H9 (cell line): ENCODE measurements at regions not wholly inside any gene's neighbourhood (a gene's known extent, or its start where the extent isn't known, plus 50 kb on each side); places are given as distances from the start of the nearest gene placed in this dataset.

Experiments
- DNase-seq: peaks from one replicate; pipeline ENCODE4 v3.0.0-alpha.2; 2017
- H2AFZ ChIP-seq: one replicate; pipeline ENCODE4 v1.6.1; 2013; ENCODE audit warnings: mild to moderate bottlenecking, low read length, control low read depth, moderate library complexity
- H2AK5ac ChIP-seq: 2 replicates; pipeline ENCODE4 v1.6.1; 2013; ENCODE audit warnings: low read length, control low read depth, mixed read lengths; ENCODE audit not compliant: insufficient read length
- H2BK120ac ChIP-seq: one replicate; pipeline ENCODE4 v1.6.1; 2013; ENCODE audit warnings: low read depth, mild to moderate bottlenecking, low read length, control low read depth, inconsistent platforms; ENCODE audit not compliant: poor library complexity, severe bottlenecking
- H2BK12ac ChIP-seq: 2 replicates; pipeline ENCODE4 v1.6.1; 2013; ENCODE audit warnings: low read length, control low read depth, mixed read lengths, low read depth; ENCODE audit not compliant: insufficient read length
- H2BK15ac ChIP-seq: 2 replicates; pipeline ENCODE4 v1.6.1; 2013; ENCODE audit warnings: low read depth, low read length, control low read depth
- H2BK20ac ChIP-seq: one replicate; pipeline ENCODE4 v1.6.1; 2013; ENCODE audit warnings: low read depth, mild to moderate bottlenecking, low read length, control low read depth, inconsistent platforms; ENCODE audit not compliant: poor library complexity, severe bottlenecking
- H2BK5ac ChIP-seq: 2 replicates; pipeline ENCODE4 v1.6.1; 2013; ENCODE audit warnings: low read length, control low read depth, mixed read lengths; ENCODE audit not compliant: insufficient read length
- H3K14ac ChIP-seq: 2 replicates; pipeline ENCODE4 v1.6.1; 2013; ENCODE audit warnings: low read length, control low read depth; ENCODE audit not compliant: insufficient read depth
- H3K18ac ChIP-seq: 2 replicates; pipeline ENCODE4 v1.6.1; 2013; ENCODE audit warnings: low read depth, mild to moderate bottlenecking, mixed read lengths, low read length, control low read depth; ENCODE audit not compliant: insufficient read length
- H3K23ac ChIP-seq: 2 replicates; pipeline ENCODE4 v1.6.1; 2013; ENCODE audit warnings: low read length, control low read depth, mixed read lengths, low read depth; ENCODE audit not compliant: insufficient read length
- H3K23me2 ChIP-seq: 2 replicates; pipeline ENCODE4 v1.6.1; 2013; ENCODE audit warnings: low read depth, mild to moderate bottlenecking, mixed read lengths, low read length, control low read depth; ENCODE audit not compliant: insufficient read length, poor library complexity, severe bottlenecking
- H3K27ac ChIP-seq: 2 replicates; pipeline ENCODE4 v1.5.1; 2013; ENCODE audit warnings: low read length, control low read depth, mixed read lengths, low read depth; ENCODE audit not compliant: insufficient read length
- H3K27me3 ChIP-seq: 2 replicates; pipeline ENCODE4 v1.6.1; 2013; ENCODE audit warnings: low read length, control low read depth, inconsistent platforms; ENCODE audit not compliant: insufficient read depth
- H3K4ac ChIP-seq: 2 replicates; pipeline ENCODE4 v1.6.1; 2013; ENCODE audit warnings: low read depth, mild to moderate bottlenecking, control low read depth, inconsistent platforms, low read length, moderate library complexity
- H3K4me1 ChIP-seq: 2 replicates; pipeline ENCODE4 v1.6.1; 2013; ENCODE audit warnings: low read length, control low read depth, inconsistent platforms; ENCODE audit not compliant: insufficient read depth
- H3K4me2 ChIP-seq: 2 replicates; pipeline ENCODE4 v1.6.1; 2013; ENCODE audit warnings: low read length, control low read depth, mixed read lengths; ENCODE audit not compliant: insufficient read length, insufficient read depth
- H3K56ac ChIP-seq: 2 replicates; pipeline ENCODE4 v1.6.1; 2013; ENCODE audit warnings: low read depth, mild to moderate bottlenecking, mixed read lengths, low read length, control low read depth; ENCODE audit not compliant: insufficient read length
- H3K79me1 ChIP-seq: 2 replicates; pipeline ENCODE4 v1.6.1; 2013; ENCODE audit warnings: low read depth, mild to moderate bottlenecking, moderate library complexity, low read length, control low read depth, inconsistent platforms; ENCODE audit not compliant: insufficient read depth, poor library complexity, severe bottlenecking
- H3K79me2 ChIP-seq: 2 replicates; pipeline ENCODE4 v1.6.1; 2013; ENCODE audit warnings: low read length, control low read depth, inconsistent platforms; ENCODE audit not compliant: insufficient read depth
- H3K9ac ChIP-seq: 2 replicates; pipeline ENCODE4 v1.6.1; 2013; ENCODE audit warnings: low read length, control low read depth, mixed read lengths; ENCODE audit not compliant: insufficient read length; ENCODE audit errors: extremely low read depth
- H3K9me3 ChIP-seq: one replicate; pipeline ENCODE4 v1.6.1; 2013; ENCODE audit warnings: low read depth, low read length, inconsistent platforms; ENCODE audit not compliant: control insufficient read depth
- H3T11ph ChIP-seq: one replicate; pipeline ENCODE4 v1.6.1; 2013; ENCODE audit warnings: mild to moderate bottlenecking, low read length, control low read depth, inconsistent platforms
- H4K20me1 ChIP-seq: one replicate; pipeline ENCODE4 v1.6.1; 2013; ENCODE audit not compliant: control insufficient read depth, insufficient read length, insufficient read depth
- H4K5ac ChIP-seq: 2 replicates; pipeline ENCODE4 v1.6.1; 2013; ENCODE audit warnings: low read depth, mild to moderate bottlenecking, mixed read lengths, low read length, control low read depth; ENCODE audit not compliant: insufficient read length
- H4K8ac ChIP-seq: replicated peaks from 2 replicates; pipeline ENCODE4 v1.6.1; 2013; ENCODE audit warnings: low read length, control low read depth, mixed read lengths, low read depth; ENCODE audit not compliant: insufficient read length
- H4K91ac ChIP-seq: 2 replicates; pipeline ENCODE4 v1.6.1; 2013; ENCODE audit warnings: low read depth, mild to moderate bottlenecking, moderate library complexity, mixed read lengths, low read length, control low read depth; ENCODE audit not compliant: insufficient read length
- H3K27ac Mint-ChIP-seq, 3 experiments: 2 replicates in 2 of 3; 3 replicates in 1 of 3; pipeline ENCODE4 v1.8.0; 2020 to 2021; ENCODE audit warnings: mixed read lengths in 3 of 3, mild to moderate bottlenecking in 1 of 3, moderate library complexity in 1 of 3
- H3K27me3 Mint-ChIP-seq: 2 replicates; pipeline ENCODE4 v1.8.0; 2021; ENCODE audit warnings: low read depth, mild to moderate bottlenecking, moderate library complexity, mixed read lengths
- H3K36me3 Mint-ChIP-seq, 3 experiments: 2 replicates in 2 of 3; 3 replicates in 1 of 3; pipeline ENCODE4 v1.8.0; 2020 to 2021; ENCODE audit warnings: low read depth in 3 of 3, mixed read lengths in 3 of 3; ENCODE audit not compliant: insufficient read depth in 1 of 3
- H3K4me1 Mint-ChIP-seq, 2 experiments: 2 replicates each; pipeline ENCODE4 v1.8.0; 2020; ENCODE audit warnings: mixed read lengths in 2 of 2
- H3K4me3 Mint-ChIP-seq, 2 experiments: 2 replicates in 1 of 2; 3 replicates in 1 of 2; pipeline ENCODE4 v1.8.0; 2020 to 2021; ENCODE audit warnings: mild to moderate bottlenecking in 2 of 2, mixed read lengths in 2 of 2, moderate library complexity in 1 of 2
- H3K9me3 Mint-ChIP-seq, 2 experiments: 2 replicates in 1 of 2; 3 replicates in 1 of 2; pipeline ENCODE4 v1.8.0; 2020; ENCODE audit warnings: mild to moderate bottlenecking in 2 of 2, mixed read lengths in 2 of 2, moderate library complexity in 1 of 2
- WGBS: extraction: QIAGEN DNeasy Blood & Tissue Kit; methylation state at CpG from one replicate; pipeline ENCODE4 v1.1.7; 2013; ENCODE audit warnings: missing lambda C conversion rate, low lambda C conversion rate, mixed read lengths; ENCODE audit not compliant: insufficient read length; ENCODE audit errors: extremely low coverage; 5-methylcytosine and 5-hydroxymethylcytosine counted together
- TF ChIP-seq, protein P1 (sequence below): fragments of 200-600 bp; sonication (generic); conservative IDR thresholded peaks from 3 replicates; pipeline ENCODE4 v1.8.0; 2021; ENCODE audit warnings: antibody characterized with exemption, mild to moderate bottlenecking

- H3K27me3 Mint-ChIP-seq: no peaks in the 10 kb centered on the region; the same call in 1 of the 2 replicates
- Histone ChIP-seq H2AK5ac (no peak overlapping the region), H3K14ac (no peak overlapping the region), H3K79me2 (no peaks in the 10 kb centered on the region), H3K9me3 (peaks cover 7% of the 10 kb centered on the region), H4K5ac (no peak overlapping the region), H3K4ac (no peak overlapping the region), H3K79me1 (no peaks in the 10 kb centered on the region), H2BK120ac (no peak overlapping the region), H3K56ac (no peak overlapping the region), H4K91ac (no peak overlapping the region), H2AFZ (no peak overlapping the region), H2BK5ac (no peak overlapping the region), H3K23me2 (no peaks in the 10 kb centered on the region), H3K4me1 (no peaks in the 10 kb centered on the region), H3K27me3 (no peaks in the 10 kb centered on the region), H4K20me1 (no peaks in the 10 kb centered on the region), H3K27ac (no peak overlapping the region), H2BK20ac (no peak overlapping the region), H3K9ac (no peak overlapping the region), H4K8ac (no peak overlapping the region), H3K4me2 (no peak overlapping the region), H2BK15ac (no peak overlapping the region), H3K23ac (no peak overlapping the region), H3K18ac (no peak overlapping the region), H3T11ph (no peak overlapping the region), H2BK12ac (no peak overlapping the region)
- no peaks in the 10 kb centered on the region for H3K9me3 Mint-ChIP-seq
- DNase-seq: no peak
- peaks cover 7 to 10% of the 10 kb centered on the region in 2 experiments for H3K4me1 Mint-ChIP-seq
- TF ChIP-seq, protein P1, sequence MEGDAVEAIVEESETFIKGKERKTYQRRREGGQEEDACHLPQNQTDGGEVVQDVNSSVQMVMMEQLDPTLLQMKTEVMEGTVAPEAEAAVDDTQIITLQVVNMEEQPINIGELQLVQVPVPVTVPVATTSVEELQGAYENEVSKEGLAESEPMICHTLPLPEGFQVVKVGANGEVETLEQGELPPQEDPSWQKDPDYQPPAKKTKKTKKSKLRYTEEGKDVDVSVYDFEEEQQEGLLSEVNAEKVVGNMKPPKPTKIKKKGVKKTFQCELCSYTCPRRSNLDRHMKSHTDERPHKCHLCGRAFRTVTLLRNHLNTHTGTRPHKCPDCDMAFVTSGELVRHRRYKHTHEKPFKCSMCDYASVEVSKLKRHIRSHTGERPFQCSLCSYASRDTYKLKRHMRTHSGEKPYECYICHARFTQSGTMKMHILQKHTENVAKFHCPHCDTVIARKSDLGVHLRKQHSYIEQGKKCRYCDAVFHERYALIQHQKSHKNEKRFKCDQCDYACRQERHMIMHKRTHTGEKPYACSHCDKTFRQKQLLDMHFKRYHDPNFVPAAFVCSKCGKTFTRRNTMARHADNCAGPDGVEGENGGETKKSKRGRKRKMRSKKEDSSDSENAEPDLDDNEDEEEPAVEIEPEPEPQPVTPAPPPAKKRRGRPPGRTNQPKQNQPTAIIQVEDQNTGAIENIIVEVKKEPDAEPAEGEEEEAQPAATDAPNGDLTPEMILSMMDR: no peak
- no peak overlapping the region for H3K4me3 Mint-ChIP-seq
- no peaks in the 10 kb centered on the region; a peak in 1 of 7 replicates for H3K36me3 Mint-ChIP-seq
- WGBS: no CpG with 5 or more reads among the region's 8 CpGs
- peak overlapping the region in 1 of 3 experiments; percentile 37; a peak in 2 of 7 replicates for H3K27ac Mint-ChIP-seq
Measured at GRCh38 chr5:68554571-68555279, 339.2 kb downstream of the PIK3R1 start.
